ENCODE measurements at regions not wholly inside any gene's neighbourhood (a gene's known extent, or its start where the extent isn't known, plus 50 kb on each side); places are given as distances from the start of the nearest gene placed in this dataset.

- Histone ChIP-seq H3K27ac (ENCODE audit: low read depth in 1 of 2, low read length in 2 of 2) (no peak overlapping the region), H3K27me3 (ENCODE audit: control insufficient read depth in 2 of 2, insufficient read depth in 2 of 2, low read length in 2 of 2) (no peaks in the 10 kb centered on the region), H3K36me3 (replicated peaks in 1 of 2; ENCODE audit: control insufficient read depth in 1 of 2, insufficient read depth in 2 of 2, low read length in 2 of 2) (no peaks in the 10 kb centered on the region), H3K4me1 (ENCODE audit: control insufficient read depth in 1 of 2, insufficient read depth in 2 of 2, low read length in 2 of 2) (no peaks in the 10 kb centered on the region), H3K4me2 (replicated peaks; ENCODE audit: extremely low read depth, low read length, poor library complexity, severe bottlenecking) (no peak overlapping the region), H3K9ac (ENCODE audit: insufficient read depth, low read length, poor library complexity, severe bottlenecking) (no peak overlapping the region), H3K79me2 (ENCODE audit: insufficient read depth, low read length) (no peaks in the 10 kb centered on the region), H2AFZ (ENCODE audit: insufficient read depth, low read depth, low read length, poor library complexity, severe bottlenecking) (no peak overlapping the region), H4K20me1 (ENCODE audit: insufficient read depth, low read length) (no peaks in the 10 kb centered on the region), H3K4me3 (replicated peaks in 1 of 3; ENCODE audit: low read depth in 2 of 3, low read length in 3 of 3) (no peak overlapping the region), H3K9me3 (replicated peaks in 1 of 2; ENCODE audit: control insufficient read depth in 1 of 2, insufficient read depth in 1 of 2, low read length in 2 of 2) (no peaks in the 10 kb centered on the region)
- H3K4me1 Mint-ChIP-seq: no peaks in the 10 kb centered on the region
- H3K9me3 Mint-ChIP-seq: peaks cover 0 to 2% (median 0%) of the 10 kb centered on the region in 7 donors
- H3K4me3 Mint-ChIP-seq: no peak overlapping the region
- TF ChIP-seq CTCF (IDR thresholded peaks at IDR 0.05): no peak
- no peak for DNase-seq
- H3K36me3 Mint-ChIP-seq: no peaks in the 10 kb centered on the region
- peaks cover 2 to 11% (median 11%) of the 10 kb centered on the region in 3 donors for H3K27me3 Mint-ChIP-seq (ENCODE audit: low read depth in 3 of 3)
- 77% methylated on average over 13 of the region's 17 CpGs for WGBS (ENCODE audit: insufficient coverage)
- intact Hi-C loops (cut with micrococcal nuclease): no loop called here
- no peak overlapping the region for H3K27ac Mint-ChIP-seq
Observed at GRCh38 chr20:22511943-22512910, 72.1 kb downstream of the FOXA2 start.

- WGBS (ENCODE audit: insufficient coverage): 100% methylated on average over 2 of the region's 3 CpGs
- no peaks in the 10 kb centered on the region for H3K79me2 ChIP-seq (ENCODE audit: insufficient read depth, low read length)
Observed at GRCh38 chr20:22509843-22510147, 74.6 kb downstream of the FOXA2 start.

More at GRCh38 chr20:22509843-22510147, 74.6 kb downstream of the FOXA2 start:
- Mint-ChIP-seq H3K4me1 (no peaks in the 10 kb centered on the region), H3K9me3 (peaks cover 0 to 2% (median 0%) of the 10 kb centered on the region in 7 donors), H3K4me3 (no peak overlapping the region), H3K36me3 (no peaks in the 10 kb centered on the region), H3K27me3 (ENCODE audit: low read depth in 3 of 3) (peaks cover under 1 to 11% (median 9%) of the 10 kb centered on the region in 3 donors), H3K27ac (no peak overlapping the region)
- Histone ChIP-seq H3K4me1 (ENCODE audit: control insufficient read depth in 1 of 2, insufficient read depth in 2 of 2, low read length in 2 of 2) (no peaks in the 10 kb centered on the region), H2AFZ (ENCODE audit: insufficient read depth, low read depth, low read length, poor library complexity, severe bottlenecking) (no peak overlapping the region), H3K9ac (ENCODE audit: insufficient read depth, low read length, poor library complexity, severe bottlenecking) (no peak overlapping the region), H3K27me3 (ENCODE audit: control insufficient read depth in 2 of 2, insufficient read depth in 2 of 2, low read length in 2 of 2) (no peaks in the 10 kb centered on the region), H3K4me3 (replicated peaks in 1 of 3; ENCODE audit: low read depth in 2 of 3, low read length in 3 of 3) (no peak overlapping the region), H4K20me1 (ENCODE audit: insufficient read depth, low read length) (no peaks in the 10 kb centered on the region), H3K4me2 (replicated peaks; ENCODE audit: extremely low read depth, low read length, poor library complexity, severe bottlenecking) (no peak overlapping the region), H3K9me3 (replicated peaks in 1 of 2; ENCODE audit: control insufficient read depth in 1 of 2, insufficient read depth in 1 of 2, low read length in 2 of 2) (no peaks in the 10 kb centered on the region), H3K36me3 (replicated peaks in 1 of 2; ENCODE audit: control insufficient read depth in 1 of 2, insufficient read depth in 2 of 2, low read length in 2 of 2) (no peaks in the 10 kb centered on the region), H3K27ac (ENCODE audit: low read depth in 1 of 2, low read length in 2 of 2) (no peak overlapping the region)
- intact Hi-C loops (cut with micrococcal nuclease): no loop called here
- no peak for DNase-seq
- no peak for TF ChIP-seq CTCF (IDR thresholded peaks at IDR 0.05)

Data from CD14-positive monocyte (primary cell).